GM12878 (cell line): ENCODE measurements at regions not wholly inside any gene's neighbourhood (a gene's known extent, or its start where the extent isn't known, plus 50 kb on each side); places are given as distances from the start of the nearest gene placed in this dataset.

Experiments
- ATAC-seq: fragments of 200-7000 bp; cut with Tn5 transposase; 3 replicates; pipeline ENCODE4 v1.9.1; 2020; ENCODE audit warnings: mild to moderate bottlenecking, moderate library complexity
- BruUV-seq: library from RNA; stranded (reverse); fragments of 400-500 nt; replicated peaks from 2 replicates; lab custom pipeline; 2021; lab: Mats Ljungman, UMichigan
- CTCF ChIA-PET: fragments of 300-600 bp; sonication (Branson Sonifier 250); formaldehyde crosslinking; extraction: SDS; loops from one replicate; lab custom pipeline; 2021; ENCODE audit warnings: inconsistent platforms; lab: Yijun Ruan, JAX
- POLR2A ChIA-PET: fragments of 350-600 bp; formaldehyde crosslinking; extraction: SDS; loops from one replicate; lab custom pipeline; 2021; ENCODE audit warnings: inconsistent platforms; lab: Charles Lee
- RAD21 ChIA-PET: fragments of 300-600 bp; sonication (Branson Sonifier 250); formaldehyde crosslinking; loops from one replicate; lab custom pipeline; 2023; ENCODE audit warnings: antibody characterized with exemption; ENCODE audit not compliant: unreplicated experiment; lab: Charles Lee
- SMC1A ChIA-PET: fragments of 300-600 bp; sonication (Branson Sonifier 250); formaldehyde crosslinking; loops from one replicate; lab custom pipeline; 2023; ENCODE audit not compliant: unreplicated experiment, uncharacterized antibody; lab: Charles Lee
- DNase-seq: peaks from one replicate; pipeline ENCODE4 v3.0.0-alpha.2; 2011; ENCODE audit warnings: low read depth, low spot score
- FAIRE-seq: peaks from 3 replicates; lab custom pipeline; 2011; peaks lifted over from hg19 to GRCh38; lab: Jason Lieb, UNC
- H2AFZ ChIP-seq: 2 replicates; pipeline ENCODE4 v1.6.0; 2011; ENCODE audit warnings: low read depth, low read length, control low read depth; ENCODE audit not compliant: control insufficient read depth
- H3K27ac ChIP-seq: 2 replicates; pipeline ENCODE4 v1.5.1; 2011; ENCODE audit warnings: control low read depth; ENCODE audit not compliant: control insufficient read depth, insufficient read depth
- H3K27me3 ChIP-seq, 2 experiments: replicated peaks in 1 of 2; 2 replicates each; pipeline versions ENCODE4 v1.6.0 to v1.6.1; 2011; ENCODE audit warnings: low read length in 1 of 2; ENCODE audit not compliant: control insufficient read depth in 2 of 2, insufficient read depth in 2 of 2
- H3K36me3 ChIP-seq, 2 experiments: 2 replicates each; pipeline ENCODE4 v1.5.1; 2011; ENCODE audit warnings: low read length in 1 of 2; ENCODE audit not compliant: control insufficient read depth in 2 of 2, insufficient read depth in 2 of 2
- H3K4me1 ChIP-seq: 2 replicates; pipeline ENCODE4 v1.6.1; 2011; ENCODE audit warnings: mild to moderate bottlenecking, low read length, moderate library complexity, mixed read lengths; ENCODE audit not compliant: control insufficient read depth, insufficient read depth
- H3K4me2 ChIP-seq: 2 replicates; pipeline ENCODE4 v1.6.0; 2011; ENCODE audit warnings: control low read depth; ENCODE audit not compliant: control insufficient read depth, insufficient read depth
- H3K4me3 ChIP-seq: fragments of 200-600 bp; sonication (generic); 2 replicates; pipeline ENCODE4 v1.5.1; 2016
- H3K79me2 ChIP-seq: 2 replicates; pipeline ENCODE4 v1.6.0; 2011; ENCODE audit warnings: low read length; ENCODE audit not compliant: control insufficient read depth, insufficient read depth
- H3K9ac ChIP-seq: 2 replicates; pipeline ENCODE4 v1.8.0; 2011; ENCODE audit warnings: low read length, control low read depth, mixed read lengths; ENCODE audit not compliant: control insufficient read depth, insufficient read depth
- H3K9me3 ChIP-seq: replicated peaks from 3 replicates; pipeline ENCODE4 v1.5.1; 2011; ENCODE audit warnings: mild to moderate bottlenecking, low read length; ENCODE audit not compliant: control insufficient read depth, insufficient read depth
- H4K20me1 ChIP-seq: 2 replicates; pipeline ENCODE4 v1.6.0; 2011; ENCODE audit not compliant: control insufficient read depth, insufficient read depth
- CREB1 ChIP-seq: IDR thresholded peaks from 2 replicates; pipeline ENCODE4 v1.6.1; 2012; ENCODE audit warnings: low read depth, mild to moderate bottlenecking, inconsistent platforms
- CREM ChIP-seq: IDR thresholded peaks from 2 replicates; pipeline ENCODE4 v1.6.1; 2014; ENCODE audit warnings: antibody characterized with exemption, low read depth
- CTCF ChIP-seq, 3 experiments: IDR thresholded peaks in 2 of 3; conservative IDR thresholded peaks in 1 of 3; 2 replicates each; pipeline ENCODE4 v1.5.1; 2011; ENCODE audit warnings: low read depth in 3 of 3, low read length in 3 of 3, mild to moderate bottlenecking in 3 of 3, control low read depth in 2 of 3, moderate library complexity in 2 of 3, inconsistent platforms in 1 of 3, mixed read lengths in 1 of 3; ENCODE audit not compliant: control insufficient read depth in 2 of 3, insufficient read depth in 1 of 3; ENCODE audit errors: extremely low read depth in 1 of 3
- E4F1 ChIP-seq: fragments of 450-650 bp; IDR thresholded peaks from 2 replicates; pipeline ENCODE4 v1.6.1; 2018; ENCODE audit warnings: borderline replicate concordance, mild to moderate bottlenecking; ENCODE audit not compliant: partially characterized antibody
- EZH2 ChIP-seq: IDR thresholded peaks from 2 replicates; pipeline ENCODE4 v1.6.1; 2012; ENCODE audit warnings: low read depth, mild to moderate bottlenecking, control low read depth, inconsistent platforms, low read length, borderline replicate concordance; ENCODE audit not compliant: control insufficient read depth
- HDAC6 ChIP-seq: fragments of 200-600 bp; sonication (generic); IDR thresholded peaks from one replicate; pipeline ENCODE4 v1.8.0; 2017; ENCODE audit warnings: antibody characterized with exemption; ENCODE audit not compliant: unreplicated experiment
- NBN ChIP-seq: fragments of 450-650 bp; IDR thresholded peaks from 2 replicates; pipeline ENCODE4 v1.6.1; 2016
- POLR2AphosphoS2 ChIP-seq: IDR thresholded peaks from 2 replicates; pipeline ENCODE4 v1.6.1; 2011; ENCODE audit warnings: low read depth, mild to moderate bottlenecking, low read length, improper control_type of control experiment, moderate library complexity
- POLR2AphosphoS5 ChIP-seq: IDR thresholded peaks from 2 replicates; pipeline ENCODE4 v1.6.1; 2011; ENCODE audit warnings: mild to moderate bottlenecking, low read length, inconsistent platforms
- RAD21 ChIP-seq: IDR thresholded peaks from 2 replicates; pipeline ENCODE4 v1.6.1; 2011; ENCODE audit warnings: mild to moderate bottlenecking, low read depth, low read length, moderate library complexity; ENCODE audit not compliant: insufficient read depth
- SUZ12 ChIP-seq: fragments of 200-600 bp; sonication (generic); IDR thresholded peaks from one replicate; pipeline ENCODE4 v1.6.1; 2018; ENCODE audit warnings: antibody characterized with exemption, mild to moderate bottlenecking; ENCODE audit not compliant: unreplicated experiment
- ZNF24 ChIP-seq: fragments of 450-650 bp; IDR thresholded peaks from 2 replicates; pipeline ENCODE4 v1.6.1; 2017; ENCODE audit warnings: antibody characterized with exemption, mild to moderate bottlenecking
- WGBS: methylation state at CpG from one replicate; pipeline ENCODE4 v1.1.6; 2016; ENCODE audit warnings: low lambda C conversion rate; ENCODE audit not compliant: insufficient replicate concordance, insufficient coverage; ENCODE audit errors: missing lambda C conversion rate; 5-methylcytosine and 5-hydroxymethylcytosine counted together
- in situ Hi-C: fragments of 300-500 bp; cut with MboI; formaldehyde crosslinking; loops from 9 replicates; pipeline ENCODE4 v1.14.3; 2018; ENCODE audit warnings: mixed read lengths
- intact Hi-C: fragments of 100-400 bp; cut with micrococcal nuclease; formaldehyde crosslinking; loops from one replicate; pipeline ENCODE4 v1.14.2; 2022; ENCODE audit not compliant: unreplicated experiment
- TF ChIP-seq, protein P1 (sequence below): fragments of 450-650 bp; IDR thresholded peaks from 2 replicates; pipeline ENCODE4 v1.6.1; 2016; ENCODE audit warnings: mild to moderate bottlenecking
- TF ChIP-seq, protein P2 (sequence below): IDR thresholded peaks from 2 replicates; pipeline ENCODE4 v1.6.1; 2011; ENCODE audit warnings: borderline replicate concordance, low read depth, mild to moderate bottlenecking, moderate library complexity, mixed read lengths, low read length; ENCODE audit not compliant: insufficient read depth; ENCODE audit errors: extremely low read length
- TF ChIP-seq, protein P3 (sequence below): fragments of 450-650 bp; IDR thresholded peaks from 2 replicates; pipeline ENCODE4 v1.6.1; 2016; ENCODE audit warnings: mild to moderate bottlenecking
- TF ChIP-seq, protein P4 (sequence below): IDR thresholded peaks from 2 replicates; pipeline ENCODE4 v1.6.1; 2011; ENCODE audit warnings: low read depth, low read length, improper control_type of control experiment, borderline replicate concordance

- Histone ChIP-seq H3K36me3 (no peaks in the 10 kb centered on the region), H3K9ac (no peak overlapping the region), H3K79me2 (no peaks in the 10 kb centered on the region), H2AFZ (no peak overlapping the region), H3K27ac (no peak overlapping the region), H3K27me3 (peaks cover 0 to 2% of the 10 kb centered on the region in 2 experiments; a peak in 2 of 4 replicates), H3K9me3 (no peaks in the 10 kb centered on the region), H3K4me1 (no peaks in the 10 kb centered on the region), H3K4me2 (no peak overlapping the region), H4K20me1 (no peaks in the 10 kb centered on the region), H3K4me3 (no peak overlapping the region)
- CTCF ChIA-PET: no interaction called here
- ATAC-seq (no peak), FAIRE-seq (no peak), DNase-seq (no peak)
- RAD21 ChIA-PET: no interaction called here
- POLR2A ChIA-PET: no interaction called here
- BruUV-seq: no TSS peak
- SMC1A ChIA-PET: interaction anchor here (0.8 kb wide), 1 partner anchor 29 kb away, joined by 5 read pairs; no protein-coding TSS in a partner anchor
- in situ Hi-C loops (no loop called here), intact Hi-C loops (no loop called here)
- WGBS: 39% methylated on average over 3 of the region's 3 CpGs
- TF ChIP-seq POLR2AphosphoS5 (no peak), POLR2AphosphoS2 (no peak), SUZ12 (no peak), CREM (no peak), NBN (no peak), ZNF24 (no peak), RAD21 (no peak), HDAC6 (no peak), EZH2 (no peak), E4F1 (no peak), CREB1 (no peak), CTCF (IDR thresholded peaks at IDR 0.05 in 2 of 3, conservative IDR thresholded peaks at IDR 0.05 in 1 of 3; ENCODE audit: control insufficient read depth in 2 of 3, extremely low read depth in 1 of 3, insufficient read depth in 1 of 3, low read depth in 3 of 3, low read length in 3 of 3) (no peak)
- TF ChIP-seq, protein P1, sequence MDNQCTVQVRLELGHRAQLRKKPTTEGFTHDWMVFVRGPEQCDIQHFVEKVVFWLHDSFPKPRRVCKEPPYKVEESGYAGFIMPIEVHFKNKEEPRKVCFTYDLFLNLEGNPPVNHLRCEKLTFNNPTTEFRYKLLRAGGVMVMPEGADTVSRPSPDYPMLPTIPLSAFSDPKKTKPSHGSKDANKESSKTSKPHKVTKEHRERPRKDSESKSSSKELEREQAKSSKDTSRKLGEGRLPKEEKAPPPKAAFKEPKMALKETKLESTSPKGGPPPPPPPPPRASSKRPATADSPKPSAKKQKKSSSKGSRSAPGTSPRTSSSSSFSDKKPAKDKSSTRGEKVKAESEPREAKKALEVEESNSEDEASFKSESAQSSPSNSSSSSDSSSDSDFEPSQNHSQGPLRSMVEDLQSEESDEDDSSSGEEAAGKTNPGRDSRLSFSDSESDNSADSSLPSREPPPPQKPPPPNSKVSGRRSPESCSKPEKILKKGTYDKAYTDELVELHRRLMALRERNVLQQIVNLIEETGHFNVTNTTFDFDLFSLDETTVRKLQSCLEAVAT: no peak
- TF ChIP-seq, protein P2, sequence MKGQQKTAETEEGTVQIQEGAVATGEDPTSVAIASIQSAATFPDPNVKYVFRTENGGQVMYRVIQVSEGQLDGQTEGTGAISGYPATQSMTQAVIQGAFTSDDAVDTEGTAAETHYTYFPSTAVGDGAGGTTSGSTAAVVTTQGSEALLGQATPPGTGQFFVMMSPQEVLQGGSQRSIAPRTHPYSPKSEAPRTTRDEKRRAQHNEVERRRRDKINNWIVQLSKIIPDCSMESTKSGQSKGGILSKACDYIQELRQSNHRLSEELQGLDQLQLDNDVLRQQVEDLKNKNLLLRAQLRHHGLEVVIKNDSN: no peak
- TF ChIP-seq, protein P3, sequence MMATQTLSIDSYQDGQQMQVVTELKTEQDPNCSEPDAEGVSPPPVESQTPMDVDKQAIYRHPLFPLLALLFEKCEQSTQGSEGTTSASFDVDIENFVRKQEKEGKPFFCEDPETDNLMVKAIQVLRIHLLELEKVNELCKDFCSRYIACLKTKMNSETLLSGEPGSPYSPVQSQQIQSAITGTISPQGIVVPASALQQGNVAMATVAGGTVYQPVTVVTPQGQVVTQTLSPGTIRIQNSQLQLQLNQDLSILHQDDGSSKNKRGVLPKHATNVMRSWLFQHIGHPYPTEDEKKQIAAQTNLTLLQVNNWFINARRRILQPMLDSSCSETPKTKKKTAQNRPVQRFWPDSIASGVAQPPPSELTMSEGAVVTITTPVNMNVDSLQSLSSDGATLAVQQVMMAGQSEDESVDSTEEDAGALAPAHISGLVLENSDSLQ: no peak
- TF ChIP-seq, protein P4, sequence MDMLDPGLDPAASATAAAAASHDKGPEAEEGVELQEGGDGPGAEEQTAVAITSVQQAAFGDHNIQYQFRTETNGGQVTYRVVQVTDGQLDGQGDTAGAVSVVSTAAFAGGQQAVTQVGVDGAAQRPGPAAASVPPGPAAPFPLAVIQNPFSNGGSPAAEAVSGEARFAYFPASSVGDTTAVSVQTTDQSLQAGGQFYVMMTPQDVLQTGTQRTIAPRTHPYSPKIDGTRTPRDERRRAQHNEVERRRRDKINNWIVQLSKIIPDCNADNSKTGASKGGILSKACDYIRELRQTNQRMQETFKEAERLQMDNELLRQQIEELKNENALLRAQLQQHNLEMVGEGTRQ: no peak
Measured at GRCh38 chr2:200188876-200189275, 117.6 kb upstream of the SPATS2L start.
